A549 (cell line): ENCODE measurements at regions not wholly inside any gene's neighbourhood (a gene's known extent, or its start where the extent isn't known, plus 50 kb on each side); places are given as distances from the start of the nearest gene placed in this dataset.

Experiments used
- ATAC-seq, 2 experiments: fragments of 200-7000 bp in 1 of 2; fragments of >200 bp in 1 of 2; cut with Nextera tagmentation in 1 of 2; cut with Tn5 transposase in 1 of 2; 3 replicates each; pipeline versions ENCODE4 v1.8.0 to v1.9.1; 2018 to 2020; ENCODE audit warnings: mild to moderate bottlenecking in 1 of 2, moderate library complexity in 1 of 2
- CTCF ChIA-PET: fragments of 300-600 bp; sonication (Branson Sonifier 250); formaldehyde crosslinking; extraction: SDS; loops from one replicate; lab custom pipeline; 2021; ENCODE audit warnings: antibody characterized with exemption, inconsistent platforms; lab: Yijun Ruan, JAX
- POLR2A ChIA-PET: fragments of 350-600 bp; formaldehyde crosslinking; extraction: SDS; loops from one replicate; lab custom pipeline; 2021; ENCODE audit warnings: antibody characterized with exemption, inconsistent platforms; lab: Yijun Ruan, JAX
- DNase-seq, 2 experiments: peaks; one replicate each; pipeline versions ENCODE4 v3.0.0 to v3.0.0-alpha.2; 2011 to 2016; ENCODE audit warnings: low read depth in 1 of 2, low spot score in 1 of 2
- FAIRE-seq: peaks from 2 replicates; lab custom pipeline; 2011; peaks lifted over from hg19 to GRCh38; lab: Jason Lieb, UNC
- H3K27ac ChIP-seq, 2 experiments: fragments of >200 bp; sonication (Bioruptor Twin); formaldehyde crosslinking; 3 replicates each; pipeline ENCODE4 v1.5.1; 2016 to 2017
- H3K4me1 ChIP-seq: fragments of >200 bp; sonication (Bioruptor Twin); formaldehyde crosslinking; 3 replicates; pipeline ENCODE4 v1.6.1; 2016
- H3K4me2 ChIP-seq: fragments of >200 bp; sonication (Bioruptor Twin); formaldehyde crosslinking; 3 replicates; pipeline ENCODE4 v1.6.1; 2016
- H3K4me3 ChIP-seq: fragments of >200 bp; sonication (Bioruptor Twin); formaldehyde crosslinking; 3 replicates; pipeline ENCODE4 v1.5.1; 2016
- H3K9me3 ChIP-seq: fragments of >200 bp; sonication (Bioruptor Twin); formaldehyde crosslinking; 3 replicates; pipeline ENCODE4 v1.6.1; 2016
- CBX8 ChIP-seq: fragments of 200-600 bp; sonication (generic); IDR thresholded peaks from 2 replicates; pipeline ENCODE4 v1.6.1; 2016
- EHMT2 ChIP-seq: fragments of 200-600 bp; sonication (generic); IDR thresholded peaks from 2 replicates; pipeline ENCODE4 v1.6.1; 2016; ENCODE audit warnings: antibody characterized with exemption, low read depth, mild to moderate bottlenecking, moderate library complexity
- ELK1 ChIP-seq: fragments of 150-350 bp; IDR thresholded peaks from 2 replicates; pipeline ENCODE4 v1.6.1; 2014; ENCODE audit warnings: low read depth, mild to moderate bottlenecking, low read length
- EP300 ChIP-seq, 2 experiments: fragments of >200 bp; sonication (Bioruptor Twin); formaldehyde crosslinking; IDR thresholded peaks; 2 replicates in 1 of 2; 3 replicates in 1 of 2; pipeline ENCODE4 v1.6.1; 2016 to 2017
- GATA3 ChIP-seq: IDR thresholded peaks from 2 replicates; pipeline ENCODE4 v1.6.1; 2012; ENCODE audit warnings: borderline replicate concordance
- HEYL ChIP-seq: fragments of 250-450 bp; sonication (Bioruptor Pico); IDR thresholded peaks from 2 replicates; pipeline ENCODE4 v1.8.0; 2021; ENCODE audit warnings: mild to moderate bottlenecking, moderate library complexity
- HOXB13 ChIP-seq: fragments of 250-450 bp; sonication (Bioruptor Pico); IDR thresholded peaks from 2 replicates; pipeline ENCODE4 v1.5.0; 2020; ENCODE audit warnings: low read depth, mild to moderate bottlenecking, moderate library complexity
- HOXB5 ChIP-seq: fragments of 250-450 bp; sonication (Bioruptor Pico); IDR thresholded peaks from 2 replicates; pipeline ENCODE4 v1.5.0; 2020; ENCODE audit warnings: mild to moderate bottlenecking, moderate library complexity
- RAD21 ChIP-seq, 2 experiments: fragments of >200 bp in 1 of 2; sonication (Bioruptor Twin) in 1 of 2; formaldehyde crosslinking in 1 of 2; IDR thresholded peaks in 1 of 2; conservative IDR thresholded peaks in 1 of 2; 2 replicates in 1 of 2; 3 replicates in 1 of 2; pipeline ENCODE4 v1.6.1; 2012 to 2018; ENCODE audit warnings: inconsistent platforms in 1 of 2
- RCOR1 ChIP-seq: fragments of 150-350 bp; IDR thresholded peaks from 2 replicates; pipeline ENCODE4 v1.6.1; 2014; ENCODE audit warnings: antibody characterized with exemption, low read length, low read depth
- REST ChIP-seq: fragments of 200-600 bp; sonication (generic); IDR thresholded peaks from 2 replicates; pipeline ENCODE4 v1.6.1; 2016; ENCODE audit warnings: antibody characterized with exemption, mild to moderate bottlenecking, moderate library complexity
- RFX5 ChIP-seq: fragments of 450-650 bp; IDR thresholded peaks from 2 replicates; pipeline ENCODE4 v1.7.1; 2014; ENCODE audit warnings: antibody characterized with exemption, mild to moderate bottlenecking, moderate library complexity
- SMC3 ChIP-seq: fragments of >200 bp; sonication (Bioruptor Twin); formaldehyde crosslinking; IDR thresholded peaks from 3 replicates; pipeline ENCODE4 v1.6.1; 2018; ENCODE audit warnings: inconsistent platforms
- TFCP2L1 ChIP-seq: fragments of 250-450 bp; sonication (Bioruptor Pico); IDR thresholded peaks from 2 replicates; pipeline ENCODE4 v1.5.0; 2021; ENCODE audit warnings: mild to moderate bottlenecking
- ZFP36 ChIP-seq: fragments of 450-650 bp; IDR thresholded peaks from 2 replicates; pipeline ENCODE4 v1.6.1; 2014; ENCODE audit warnings: borderline replicate concordance; ENCODE audit not compliant: partially characterized antibody
- ZSCAN20 ChIP-seq: fragments of 250-450 bp; sonication (Bioruptor Pico); IDR thresholded peaks from 2 replicates; pipeline ENCODE4 v1.8.0; 2022; ENCODE audit warnings: mild to moderate bottlenecking, moderate library complexity
- WGBS: methylation state at CpG from one replicate; pipeline ENCODE4 v1.1.6; 2017; ENCODE audit errors: missing lambda C conversion rate; 5-methylcytosine and 5-hydroxymethylcytosine counted together
- TF ChIP-seq, protein P1 (sequence below): fragments of >200 bp; sonication (Bioruptor Twin); formaldehyde crosslinking; IDR thresholded peaks from 2 replicates; pipeline ENCODE4 v1.6.1; 2016
- TF ChIP-seq, protein P2 (sequence below): fragments of 250-450 bp; sonication (Bioruptor Pico); IDR thresholded peaks from 2 replicates; pipeline ENCODE4 v1.5.0; 2020; ENCODE audit warnings: low read depth, mild to moderate bottlenecking, moderate library complexity
- TF ChIP-seq, protein P3 (sequence below): fragments of >200 bp; sonication (Bioruptor Twin); formaldehyde crosslinking; IDR thresholded peaks from 3 replicates; pipeline ENCODE4 v1.5.1; 2016
- TF ChIP-seq, protein P4 (sequence below): fragments of 250-450 bp; sonication (Bioruptor Pico); IDR thresholded peaks from 2 replicates; pipeline ENCODE4 v1.5.0; 2021; ENCODE audit warnings: mild to moderate bottlenecking, moderate library complexity, borderline replicate concordance
- TF ChIP-seq, protein P5 (sequence below): IDR thresholded peaks from 2 replicates; pipeline ENCODE4 v1.6.1; 2012

DNA sequence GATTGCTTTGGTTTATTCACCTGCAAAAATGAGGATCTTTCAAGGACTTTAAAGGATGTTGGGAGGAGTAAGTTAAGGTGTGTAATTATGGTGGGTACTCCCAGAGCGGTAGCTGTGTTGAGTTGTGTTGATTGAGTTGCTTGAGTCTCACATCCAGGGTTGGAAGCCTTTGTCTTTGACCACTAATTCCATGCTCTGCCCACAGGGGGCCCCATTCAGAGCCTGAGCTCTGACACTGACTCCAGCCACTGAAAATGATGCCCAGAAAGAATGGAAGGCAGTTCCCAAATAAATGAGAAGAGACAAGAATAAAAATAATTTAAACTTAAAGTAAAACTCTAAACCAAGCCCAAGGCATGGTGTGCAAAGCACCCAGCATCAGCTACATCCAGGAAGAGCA, 237.4 kb upstream of the PWP1 start:
- no peak overlapping the region for H3K4me2 ChIP-seq
- 39% methylated on average over 1 of the region's 1 CpG for WGBS
- peaks cover 15% of the 10 kb centered on the region; the same call in 2 of the 3 replicates for H3K4me1 ChIP-seq
- no peak overlapping the region for H3K4me3 ChIP-seq
- CTCF ChIA-PET: interaction anchor here (0.9 to 3.2 kb wide), 9 partner anchors 9 to 317 kb away, joined by 3 to 9 read pairs (median 6); no protein-coding TSS in a partner anchor
- no peak for TF ChIP-seq CBX8
- TF ChIP-seq SMC3: 0 out of 3 replicates have a peak, but pooled peaks have one; percentile 13
- no peak for TF ChIP-seq ELK1
- TF ChIP-seq RCOR1: no peak
- TF ChIP-seq, protein P1, sequence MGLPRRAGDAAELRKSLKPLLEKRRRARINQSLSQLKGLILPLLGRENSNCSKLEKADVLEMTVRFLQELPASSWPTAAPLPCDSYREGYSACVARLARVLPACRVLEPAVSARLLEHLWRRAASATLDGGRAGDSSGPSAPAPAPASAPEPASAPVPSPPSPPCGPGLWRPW: no peak
- TF ChIP-seq EP300 (IDR thresholded peaks at IDR 0.05): no peak
- no peak for TF ChIP-seq RFX5
- TF ChIP-seq, protein P2, sequence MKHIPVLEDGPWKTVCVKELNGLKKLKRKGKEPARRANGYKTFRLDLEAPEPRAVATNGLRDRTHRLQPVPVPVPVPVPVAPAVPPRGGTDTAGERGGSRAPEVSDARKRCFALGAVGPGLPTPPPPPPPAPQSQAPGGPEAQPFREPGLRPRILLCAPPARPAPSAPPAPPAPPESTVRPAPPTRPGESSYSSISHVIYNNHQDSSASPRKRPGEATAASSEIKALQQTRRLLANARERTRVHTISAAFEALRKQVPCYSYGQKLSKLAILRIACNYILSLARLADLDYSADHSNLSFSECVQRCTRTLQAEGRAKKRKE (CRISPR knock-in tag): no peak
- no peak for TF ChIP-seq GATA3
- TF ChIP-seq, protein P3, sequence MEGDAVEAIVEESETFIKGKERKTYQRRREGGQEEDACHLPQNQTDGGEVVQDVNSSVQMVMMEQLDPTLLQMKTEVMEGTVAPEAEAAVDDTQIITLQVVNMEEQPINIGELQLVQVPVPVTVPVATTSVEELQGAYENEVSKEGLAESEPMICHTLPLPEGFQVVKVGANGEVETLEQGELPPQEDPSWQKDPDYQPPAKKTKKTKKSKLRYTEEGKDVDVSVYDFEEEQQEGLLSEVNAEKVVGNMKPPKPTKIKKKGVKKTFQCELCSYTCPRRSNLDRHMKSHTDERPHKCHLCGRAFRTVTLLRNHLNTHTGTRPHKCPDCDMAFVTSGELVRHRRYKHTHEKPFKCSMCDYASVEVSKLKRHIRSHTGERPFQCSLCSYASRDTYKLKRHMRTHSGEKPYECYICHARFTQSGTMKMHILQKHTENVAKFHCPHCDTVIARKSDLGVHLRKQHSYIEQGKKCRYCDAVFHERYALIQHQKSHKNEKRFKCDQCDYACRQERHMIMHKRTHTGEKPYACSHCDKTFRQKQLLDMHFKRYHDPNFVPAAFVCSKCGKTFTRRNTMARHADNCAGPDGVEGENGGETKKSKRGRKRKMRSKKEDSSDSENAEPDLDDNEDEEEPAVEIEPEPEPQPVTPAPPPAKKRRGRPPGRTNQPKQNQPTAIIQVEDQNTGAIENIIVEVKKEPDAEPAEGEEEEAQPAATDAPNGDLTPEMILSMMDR: peak; percentile 38; the same call in 2 of the 3 replicates
- TF ChIP-seq, protein P4, sequence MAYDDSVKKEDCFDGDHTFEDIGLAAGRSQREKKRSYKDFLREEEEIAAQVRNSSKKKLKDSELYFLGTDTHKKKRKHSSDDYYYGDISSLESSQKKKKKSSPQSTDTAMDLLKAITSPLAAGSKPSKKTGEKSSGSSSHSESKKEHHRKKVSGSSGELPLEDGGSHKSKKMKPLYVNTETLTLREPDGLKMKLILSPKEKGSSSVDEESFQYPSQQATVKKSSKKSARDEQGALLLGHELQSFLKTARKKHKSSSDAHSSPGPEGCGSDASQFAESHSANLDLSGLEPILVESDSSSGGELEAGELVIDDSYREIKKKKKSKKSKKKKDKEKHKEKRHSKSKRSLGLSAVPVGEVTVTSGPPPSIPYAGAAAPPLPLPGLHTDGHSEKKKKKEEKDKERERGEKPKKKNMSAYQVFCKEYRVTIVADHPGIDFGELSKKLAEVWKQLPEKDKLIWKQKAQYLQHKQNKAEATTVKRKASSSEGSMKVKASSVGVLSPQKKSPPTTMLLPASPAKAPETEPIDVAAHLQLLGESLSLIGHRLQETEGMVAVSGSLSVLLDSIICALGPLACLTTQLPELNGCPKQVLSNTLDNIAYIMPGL (CRISPR knock-in tag): no peak
- no peak for TF ChIP-seq TFCP2L1 (CRISPR knock-in tag)
- TF ChIP-seq, protein P5, sequence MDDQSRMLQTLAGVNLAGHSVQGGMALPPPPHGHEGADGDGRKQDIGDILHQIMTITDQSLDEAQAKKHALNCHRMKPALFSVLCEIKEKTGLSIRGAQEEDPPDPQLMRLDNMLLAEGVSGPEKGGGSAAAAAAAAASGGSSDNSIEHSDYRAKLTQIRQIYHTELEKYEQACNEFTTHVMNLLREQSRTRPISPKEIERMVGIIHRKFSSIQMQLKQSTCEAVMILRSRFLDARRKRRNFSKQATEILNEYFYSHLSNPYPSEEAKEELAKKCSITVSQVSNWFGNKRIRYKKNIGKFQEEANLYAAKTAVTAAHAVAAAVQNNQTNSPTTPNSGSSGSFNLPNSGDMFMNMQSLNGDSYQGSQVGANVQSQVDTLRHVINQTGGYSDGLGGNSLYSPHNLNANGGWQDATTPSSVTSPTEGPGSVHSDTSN: no peak
- no peak for TF ChIP-seq ZSCAN20
- TF ChIP-seq EHMT2: no peak
- TF ChIP-seq HEYL (CRISPR knock-in tag): no peak
- peak in 1 of 2 experiments; percentile 37; a peak in 2 of 5 replicates for TF ChIP-seq RAD21 (conservative IDR thresholded peaks at IDR 0.05 in 1 of 2, IDR thresholded peaks at IDR 0.05 in 1 of 2)
- TF ChIP-seq HOXB5 (CRISPR knock-in tag): no peak
- TF ChIP-seq HOXB13 (CRISPR knock-in tag): no peak
- no peak for TF ChIP-seq ZFP36
- TF ChIP-seq REST: no peak
- TF ChIP-seq, all 56 proteins: peak for 3
- POLR2A ChIA-PET: no interaction called here
- DNase-seq (peak in 1 of 2 experiments; percentile 37), FAIRE-seq (no peak), ATAC-seq (peak in 1 of 2 experiments; percentile 72; a peak in 3 of 6 replicates)
- H3K27ac ChIP-seq: no peak overlapping the region
- no peaks in the 10 kb centered on the region for H3K9me3 ChIP-seq
